Hepatocyte (in vitro differentiated cells): ENCODE measurements at regions not wholly inside any gene's neighbourhood (a gene's known extent, or its start where the extent isn't known, plus 50 kb on each side); places are given as distances from the start of the nearest gene placed in this dataset.

Experiments
- DNase-seq: peaks from one replicate; pipeline ENCODE4 v3.0.0-alpha.2; 2016; ENCODE audit warnings: low spot score
- H2AFZ ChIP-seq: fragments of 200-600 bp; sonication (generic); 2 replicates; pipeline ENCODE4 v1.6.0; 2016; ENCODE audit warnings: antibody characterized with exemption, mild to moderate bottlenecking
- H3K27ac ChIP-seq: fragments of 200-600 bp; sonication (generic); 2 replicates; pipeline ENCODE4 v1.5.1; 2016; ENCODE audit warnings: mild to moderate bottlenecking
- H3K27me3 ChIP-seq: fragments of 200-600 bp; sonication (generic); 2 replicates; pipeline ENCODE4 v1.6.1; 2016
- H3K36me3 ChIP-seq: fragments of 200-600 bp; sonication (generic); replicated peaks from 2 replicates; pipeline ENCODE4 v1.5.1; 2016; ENCODE audit warnings: low read depth; ENCODE audit not compliant: insufficient read depth
- H3K4me1 ChIP-seq: fragments of 200-600 bp; sonication (generic); 2 replicates; pipeline ENCODE4 v1.5.1; 2016; ENCODE audit warnings: mild to moderate bottlenecking, moderate library complexity; ENCODE audit not compliant: insufficient read depth
- H3K4me2 ChIP-seq: fragments of 200-600 bp; sonication (generic); 2 replicates; pipeline ENCODE4 v1.6.0; 2016
- H3K4me3 ChIP-seq: fragments of 200-600 bp; sonication (generic); 2 replicates; pipeline ENCODE4 v1.5.1; 2016; ENCODE audit warnings: mild to moderate bottlenecking
- H3K79me2 ChIP-seq: fragments of 200-600 bp; sonication (generic); 2 replicates; pipeline ENCODE4 v1.6.0; 2017; ENCODE audit warnings: mild to moderate bottlenecking
- H3K9me2 ChIP-seq: fragments of 200-600 bp; sonication (generic); replicated peaks from 2 replicates; pipeline ENCODE4 v1.6.0; 2017; ENCODE audit warnings: mild to moderate bottlenecking; ENCODE audit not compliant: insufficient read depth
- H3K9me3 ChIP-seq: fragments of 200-600 bp; sonication (generic); 2 replicates; pipeline ENCODE4 v1.5.1; 2016; ENCODE audit warnings: low read depth, mild to moderate bottlenecking
- H4K20me1 ChIP-seq: fragments of 200-600 bp; sonication (generic); 2 replicates; pipeline ENCODE4 v1.6.0; 2016; ENCODE audit warnings: mild to moderate bottlenecking; ENCODE audit not compliant: insufficient read depth, poor library complexity, severe bottlenecking
- EZH2 ChIP-seq: fragments of 200-600 bp; sonication (generic); IDR thresholded peaks from 2 replicates; pipeline ENCODE4 v1.6.1; 2016; ENCODE audit warnings: antibody characterized with exemption, mild to moderate bottlenecking, borderline replicate concordance
- EZH2phosphoT487 ChIP-seq: fragments of 200-600 bp; sonication (generic); IDR thresholded peaks from one replicate; pipeline ENCODE4 v1.6.1; 2018; ENCODE audit warnings: antibody characterized with exemption, mild to moderate bottlenecking, low read depth, moderate library complexity; ENCODE audit not compliant: unreplicated experiment, severe bottlenecking
- WGBS: methylation state at CpG from one replicate; pipeline ENCODE4 v1.1.6; 2016; ENCODE audit warnings: low lambda C conversion rate; ENCODE audit errors: missing lambda C conversion rate; 5-methylcytosine and 5-hydroxymethylcytosine counted together
- TF ChIP-seq, protein P1 (sequence below): fragments of 200-600 bp; sonication (generic); IDR thresholded peaks from 2 replicates; pipeline ENCODE4 v1.5.1; 2016; ENCODE audit warnings: antibody characterized with exemption, mild to moderate bottlenecking; ENCODE audit not compliant: poor library complexity

DNA sequence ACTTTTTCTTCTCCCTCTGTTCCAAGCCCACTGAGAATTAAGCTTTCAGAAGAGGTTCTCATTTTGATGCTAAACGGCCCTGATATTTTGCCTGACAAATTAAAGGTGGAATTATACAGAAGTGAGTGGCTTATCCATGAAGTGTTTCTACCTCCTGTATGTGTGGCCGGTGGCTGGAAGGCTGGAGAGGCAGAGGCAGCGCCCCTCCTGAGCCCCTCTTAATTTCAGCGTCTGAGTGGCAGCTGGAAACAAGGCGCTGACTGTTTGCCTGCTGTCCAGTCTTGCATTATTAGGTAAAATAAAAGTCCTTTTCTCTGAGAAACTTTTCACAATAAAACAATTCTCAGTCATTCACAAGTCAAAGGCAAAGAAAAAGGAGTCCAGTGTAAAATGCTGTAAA, 685.7 kb downstream of the MCTP2 start:
- Histone ChIP-seq H3K9me3 (no peaks in the 10 kb centered on the region), H3K9me2 (no peaks in the 10 kb centered on the region), H3K4me3 (no peak overlapping the region), H4K20me1 (no peaks in the 10 kb centered on the region), H3K4me2 (no peak overlapping the region), H3K79me2 (no peaks in the 10 kb centered on the region), H3K4me1 (no peaks in the 10 kb centered on the region), H3K27me3 (no peaks in the 10 kb centered on the region), H3K27ac (no peak overlapping the region), H3K36me3 (no peaks in the 10 kb centered on the region), H2AFZ (no peak overlapping the region)
- TF ChIP-seq, protein P1, sequence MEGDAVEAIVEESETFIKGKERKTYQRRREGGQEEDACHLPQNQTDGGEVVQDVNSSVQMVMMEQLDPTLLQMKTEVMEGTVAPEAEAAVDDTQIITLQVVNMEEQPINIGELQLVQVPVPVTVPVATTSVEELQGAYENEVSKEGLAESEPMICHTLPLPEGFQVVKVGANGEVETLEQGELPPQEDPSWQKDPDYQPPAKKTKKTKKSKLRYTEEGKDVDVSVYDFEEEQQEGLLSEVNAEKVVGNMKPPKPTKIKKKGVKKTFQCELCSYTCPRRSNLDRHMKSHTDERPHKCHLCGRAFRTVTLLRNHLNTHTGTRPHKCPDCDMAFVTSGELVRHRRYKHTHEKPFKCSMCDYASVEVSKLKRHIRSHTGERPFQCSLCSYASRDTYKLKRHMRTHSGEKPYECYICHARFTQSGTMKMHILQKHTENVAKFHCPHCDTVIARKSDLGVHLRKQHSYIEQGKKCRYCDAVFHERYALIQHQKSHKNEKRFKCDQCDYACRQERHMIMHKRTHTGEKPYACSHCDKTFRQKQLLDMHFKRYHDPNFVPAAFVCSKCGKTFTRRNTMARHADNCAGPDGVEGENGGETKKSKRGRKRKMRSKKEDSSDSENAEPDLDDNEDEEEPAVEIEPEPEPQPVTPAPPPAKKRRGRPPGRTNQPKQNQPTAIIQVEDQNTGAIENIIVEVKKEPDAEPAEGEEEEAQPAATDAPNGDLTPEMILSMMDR: no peak
- TF ChIP-seq EZH2 (no peak), EZH2phosphoT487 (no peak)
- WGBS: 71% methylated on average over 5 of the region's 5 CpGs
- DNase-seq: no peak

DNA sequence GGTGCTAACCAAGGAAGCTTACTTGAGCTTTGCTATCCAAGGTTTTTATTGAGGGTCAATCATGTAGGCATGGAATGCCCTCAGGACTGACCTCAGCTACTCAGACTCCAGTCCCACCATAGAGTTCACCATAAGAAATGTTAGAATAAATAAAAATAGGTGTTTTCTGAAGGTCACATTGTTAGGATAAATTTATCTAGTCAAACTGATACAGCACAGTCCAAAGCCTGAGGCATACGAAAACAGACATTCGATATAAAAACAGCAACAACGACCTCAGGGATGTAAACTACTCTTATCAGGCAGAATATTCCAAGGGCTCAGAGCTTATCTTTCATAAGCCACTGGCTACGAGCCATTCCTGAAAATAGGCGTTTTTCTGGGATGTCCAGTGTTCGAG, 690.6 kb downstream of the MCTP2 start:
- Histone ChIP-seq H3K9me2 (no peaks in the 10 kb centered on the region), H3K79me2 (no peaks in the 10 kb centered on the region), H3K4me1 (no peaks in the 10 kb centered on the region), H3K27me3 (no peaks in the 10 kb centered on the region), H3K4me3 (no peak overlapping the region), H4K20me1 (no peaks in the 10 kb centered on the region), H3K36me3 (no peaks in the 10 kb centered on the region), H2AFZ (no peak overlapping the region), H3K27ac (no peak overlapping the region), H3K9me3 (no peaks in the 10 kb centered on the region), H3K4me2 (no peak overlapping the region)
- TF ChIP-seq, protein P1: no peak
- TF ChIP-seq EZH2phosphoT487 (no peak), EZH2 (no peak)
- no peak for DNase-seq
- WGBS: 46% methylated on average over 6 of the region's 6 CpGs

DNA sequence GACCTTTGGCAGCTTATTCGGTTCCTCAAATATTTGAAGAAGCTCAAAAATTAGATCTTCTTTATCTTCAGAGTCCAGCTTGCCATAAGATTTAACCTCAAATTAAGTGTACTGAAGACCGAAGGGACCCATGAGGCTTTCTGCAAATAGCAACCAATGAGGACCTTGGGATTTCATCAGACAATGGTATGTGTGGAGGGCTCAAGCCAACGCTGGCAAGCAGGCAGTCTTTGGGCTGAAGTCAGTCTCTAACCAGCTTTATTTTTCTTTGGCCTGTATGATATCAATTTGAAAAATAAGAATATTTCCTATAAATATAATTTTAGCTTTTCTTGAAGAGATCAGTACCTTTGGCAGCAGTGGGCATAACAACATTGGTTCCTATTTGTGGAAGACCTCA, 692.7 kb downstream of the MCTP2 start:
- Histone ChIP-seq H3K9me3 (no peaks in the 10 kb centered on the region), H3K4me2 (no peak overlapping the region), H3K27me3 (no peaks in the 10 kb centered on the region), H3K27ac (no peak overlapping the region), H3K36me3 (no peaks in the 10 kb centered on the region), H3K79me2 (no peaks in the 10 kb centered on the region), H3K9me2 (no peaks in the 10 kb centered on the region), H3K4me3 (no peak overlapping the region), H2AFZ (no peak overlapping the region), H3K4me1 (no peaks in the 10 kb centered on the region), H4K20me1 (no peaks in the 10 kb centered on the region)
- TF ChIP-seq EZH2phosphoT487 (no peak), EZH2 (no peak)
- TF ChIP-seq, protein P1: no peak
- DNase-seq: no peak
- 86% methylated on average over 3 of the region's 3 CpGs for WGBS
